Endothelial cell (in vitro differentiated cells): ENCODE measurements at regions not wholly inside any gene's neighbourhood (a gene's known extent, or its start where the extent isn't known, plus 50 kb on each side); places are given as distances from the start of the nearest gene placed in this dataset.

ENCODE experiments used
- DNase-seq: peaks from one replicate; pipeline ENCODE4 v3.0.0; 2021; ENCODE audit warnings: low spot score
- H3K27ac Mint-ChIP-seq: one replicate; pipeline ENCODE4 v1.8.0; 2021; ENCODE audit warnings: mixed read lengths, inconsistent platforms; ENCODE audit not compliant: unreplicated experiment
- H3K27me3 Mint-ChIP-seq: one replicate; pipeline ENCODE4 v1.8.0; 2021; ENCODE audit warnings: mild to moderate bottlenecking, moderate library complexity, mixed read lengths, inconsistent platforms; ENCODE audit not compliant: unreplicated experiment
- H3K36me3 Mint-ChIP-seq: one replicate; pipeline ENCODE4 v1.8.0; 2021; ENCODE audit warnings: mild to moderate bottlenecking, low read depth, mixed read lengths, inconsistent platforms; ENCODE audit not compliant: unreplicated experiment
- H3K4me1 Mint-ChIP-seq: one replicate; pipeline ENCODE4 v1.8.0; 2021; ENCODE audit warnings: mild to moderate bottlenecking, mixed read lengths, inconsistent platforms; ENCODE audit not compliant: unreplicated experiment
- H3K4me3 Mint-ChIP-seq: one replicate; pipeline ENCODE4 v1.8.0; 2021; ENCODE audit warnings: mild to moderate bottlenecking, mixed read lengths, inconsistent platforms; ENCODE audit not compliant: unreplicated experiment
- H3K9me3 Mint-ChIP-seq: one replicate; pipeline ENCODE4 v1.8.0; 2021; ENCODE audit warnings: mixed read lengths, inconsistent platforms; ENCODE audit not compliant: unreplicated experiment
- TF ChIP-seq, protein P1 (sequence below): fragments of 200-600 bp; sonication (generic); IDR thresholded peaks from one replicate; pipeline ENCODE4 v1.5.0; 2021; ENCODE audit warnings: antibody characterized with exemption; ENCODE audit not compliant: unreplicated experiment

DNA sequence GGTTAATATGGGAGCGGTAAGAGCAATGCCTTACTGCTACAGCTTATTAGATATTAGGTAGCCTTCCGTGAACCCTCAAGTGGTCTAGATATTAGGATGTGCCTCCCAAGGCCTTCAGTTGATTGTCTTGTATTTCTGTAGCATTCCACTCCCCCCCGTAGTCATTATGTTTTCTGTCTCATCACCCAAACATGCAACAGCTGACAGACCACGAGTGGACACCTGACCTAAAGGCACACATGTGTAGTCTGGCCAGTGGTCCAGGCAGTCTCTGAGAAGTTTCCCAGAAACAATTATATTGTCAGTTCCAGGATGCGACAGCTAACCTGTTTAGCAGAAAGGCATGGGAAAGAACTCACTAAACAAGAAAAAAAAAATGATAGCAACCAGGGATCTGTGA lies 1000.9 kb downstream of the AGBL1 start:
- Mint-ChIP-seq H3K27ac (no peak overlapping the region), H3K36me3 (no peaks in the 10 kb centered on the region), H3K27me3 (no peaks in the 10 kb centered on the region), H3K4me1 (no peaks in the 10 kb centered on the region), H3K9me3 (no peaks in the 10 kb centered on the region), H3K4me3 (no peak overlapping the region)
- TF ChIP-seq, protein P1, sequence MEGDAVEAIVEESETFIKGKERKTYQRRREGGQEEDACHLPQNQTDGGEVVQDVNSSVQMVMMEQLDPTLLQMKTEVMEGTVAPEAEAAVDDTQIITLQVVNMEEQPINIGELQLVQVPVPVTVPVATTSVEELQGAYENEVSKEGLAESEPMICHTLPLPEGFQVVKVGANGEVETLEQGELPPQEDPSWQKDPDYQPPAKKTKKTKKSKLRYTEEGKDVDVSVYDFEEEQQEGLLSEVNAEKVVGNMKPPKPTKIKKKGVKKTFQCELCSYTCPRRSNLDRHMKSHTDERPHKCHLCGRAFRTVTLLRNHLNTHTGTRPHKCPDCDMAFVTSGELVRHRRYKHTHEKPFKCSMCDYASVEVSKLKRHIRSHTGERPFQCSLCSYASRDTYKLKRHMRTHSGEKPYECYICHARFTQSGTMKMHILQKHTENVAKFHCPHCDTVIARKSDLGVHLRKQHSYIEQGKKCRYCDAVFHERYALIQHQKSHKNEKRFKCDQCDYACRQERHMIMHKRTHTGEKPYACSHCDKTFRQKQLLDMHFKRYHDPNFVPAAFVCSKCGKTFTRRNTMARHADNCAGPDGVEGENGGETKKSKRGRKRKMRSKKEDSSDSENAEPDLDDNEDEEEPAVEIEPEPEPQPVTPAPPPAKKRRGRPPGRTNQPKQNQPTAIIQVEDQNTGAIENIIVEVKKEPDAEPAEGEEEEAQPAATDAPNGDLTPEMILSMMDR, result no peak
- DNase-seq, result no peak
